Peyer's patch (tissue), 4 donors: ENCODE measurements at regions not wholly inside any gene's neighbourhood (a gene's known extent, or its start where the extent isn't known, plus 50 kb on each side); places are given as distances from the start of the nearest gene placed in this dataset.

Experiments used
- POLR2A ChIP-seq, 2 donors: fragments of 450-650 bp; IDR thresholded peaks; one replicate each; pipeline ENCODE4 v1.5.1; 2017; ENCODE audit warnings: antibody characterized with exemption in 2 of 2, mild to moderate bottlenecking in 2 of 2, moderate library complexity in 2 of 2
- TF ChIP-seq, protein P1 (sequence below), 6 experiments: fragments of 450-650 bp in 4 of 6; fragments of 200-600 bp in 2 of 6; sonication (generic) in 1 of 6; IDR thresholded peaks; one replicate each; pipeline ENCODE4 v1.5.1; 2017 to 2019; ENCODE audit warnings: antibody characterized with exemption in 6 of 6, mild to moderate bottlenecking in 3 of 6, moderate library complexity in 1 of 6

DNA sequence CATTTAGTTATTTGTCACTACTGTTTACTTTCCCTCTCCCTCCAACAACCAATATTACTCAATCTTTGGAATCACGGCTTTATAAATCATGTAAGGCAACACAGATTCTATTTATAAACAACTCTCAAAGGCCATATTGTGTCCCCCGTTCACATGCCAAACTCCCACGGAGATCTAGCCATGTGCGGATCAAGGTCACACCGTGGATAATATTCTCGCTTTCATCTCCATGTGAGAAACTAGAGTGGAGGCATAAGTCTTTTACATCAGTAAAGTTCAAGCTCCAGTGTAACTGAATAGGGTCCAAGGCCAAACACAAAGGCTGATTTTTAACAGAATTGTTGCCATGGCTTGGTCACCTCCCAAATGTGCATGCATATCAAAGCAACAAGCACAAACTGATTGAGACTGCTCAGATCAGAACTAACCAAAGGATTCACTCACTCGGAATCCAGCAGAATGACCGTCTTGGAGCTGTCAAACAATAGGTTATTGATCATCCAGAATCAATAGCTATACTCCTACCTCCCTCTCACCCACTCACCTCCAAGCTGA lies 569.5 kb upstream of the LRRN3 start:
- TF ChIP-seq, protein P1, sequence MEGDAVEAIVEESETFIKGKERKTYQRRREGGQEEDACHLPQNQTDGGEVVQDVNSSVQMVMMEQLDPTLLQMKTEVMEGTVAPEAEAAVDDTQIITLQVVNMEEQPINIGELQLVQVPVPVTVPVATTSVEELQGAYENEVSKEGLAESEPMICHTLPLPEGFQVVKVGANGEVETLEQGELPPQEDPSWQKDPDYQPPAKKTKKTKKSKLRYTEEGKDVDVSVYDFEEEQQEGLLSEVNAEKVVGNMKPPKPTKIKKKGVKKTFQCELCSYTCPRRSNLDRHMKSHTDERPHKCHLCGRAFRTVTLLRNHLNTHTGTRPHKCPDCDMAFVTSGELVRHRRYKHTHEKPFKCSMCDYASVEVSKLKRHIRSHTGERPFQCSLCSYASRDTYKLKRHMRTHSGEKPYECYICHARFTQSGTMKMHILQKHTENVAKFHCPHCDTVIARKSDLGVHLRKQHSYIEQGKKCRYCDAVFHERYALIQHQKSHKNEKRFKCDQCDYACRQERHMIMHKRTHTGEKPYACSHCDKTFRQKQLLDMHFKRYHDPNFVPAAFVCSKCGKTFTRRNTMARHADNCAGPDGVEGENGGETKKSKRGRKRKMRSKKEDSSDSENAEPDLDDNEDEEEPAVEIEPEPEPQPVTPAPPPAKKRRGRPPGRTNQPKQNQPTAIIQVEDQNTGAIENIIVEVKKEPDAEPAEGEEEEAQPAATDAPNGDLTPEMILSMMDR (IDR thresholded peaks at IDR 0.05), result no peak
- no peak for TF ChIP-seq POLR2A (IDR thresholded peaks at IDR 0.05)
